ENCODE measurements at regions not wholly inside any gene's neighbourhood (a gene's known extent, or its start where the extent isn't known, plus 50 kb on each side); places are given as distances from the start of the nearest gene placed in this dataset.

DNA sequence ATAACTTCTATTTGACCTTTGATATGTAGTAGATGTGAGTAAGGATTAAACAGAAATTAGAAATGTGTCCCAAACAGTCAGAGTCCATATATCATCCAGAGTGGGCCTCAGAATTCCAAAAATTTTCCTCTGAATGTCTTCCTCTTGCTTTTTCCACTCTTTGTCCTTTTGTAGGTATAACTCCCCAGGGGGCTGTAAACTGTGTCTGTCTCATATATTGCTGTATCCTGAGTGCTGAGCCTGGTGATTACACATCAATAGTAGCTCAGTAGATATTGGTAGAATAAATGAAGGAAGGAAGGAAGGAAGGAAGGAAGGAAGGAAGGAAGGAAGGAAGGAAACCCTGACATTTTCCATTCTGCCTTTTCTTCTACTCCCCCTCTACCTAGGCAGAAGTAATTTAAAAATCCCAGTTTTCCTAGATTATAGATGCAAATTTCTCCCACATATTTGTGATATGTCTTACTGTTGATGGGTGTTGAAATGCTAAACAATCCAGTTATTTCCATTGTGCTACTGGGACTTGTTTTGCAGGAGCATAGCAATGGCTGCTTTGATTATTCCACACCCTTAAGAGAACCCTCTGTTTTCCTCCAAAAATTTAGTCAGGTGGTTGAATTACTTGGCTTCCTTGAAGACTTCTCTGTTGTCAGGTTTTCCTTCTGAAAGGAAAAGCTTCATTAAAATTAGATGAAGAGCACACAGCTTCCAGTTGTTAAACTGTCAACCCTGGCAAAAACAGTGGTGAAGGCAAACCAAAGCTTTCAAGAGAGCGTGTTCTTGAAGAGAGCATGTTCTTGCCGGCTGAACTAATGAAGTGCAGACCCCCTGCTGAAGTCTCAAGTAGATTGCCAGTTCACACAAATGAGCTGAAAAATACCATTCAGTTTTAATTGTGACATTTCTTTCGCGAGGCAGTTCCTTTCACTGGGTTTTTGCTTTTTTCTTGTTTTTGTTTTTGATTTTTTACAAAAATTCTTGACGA, 147.8 kb downstream of the KCNE4 start:
- no peaks in the 10 kb centered on the region for H3K4me1 ChIP-seq (ENCODE audit: insufficient read depth, poor library complexity, severe bottlenecking)
- no peak for ATAC-seq (ENCODE audit: low read depth)
- no peak for DNase-seq (ENCODE audit: low spot score)
- H3K4me3 ChIP-seq (ENCODE audit: severe bottlenecking), result no peak overlapping the region
- TF ChIP-seq, protein P1, sequence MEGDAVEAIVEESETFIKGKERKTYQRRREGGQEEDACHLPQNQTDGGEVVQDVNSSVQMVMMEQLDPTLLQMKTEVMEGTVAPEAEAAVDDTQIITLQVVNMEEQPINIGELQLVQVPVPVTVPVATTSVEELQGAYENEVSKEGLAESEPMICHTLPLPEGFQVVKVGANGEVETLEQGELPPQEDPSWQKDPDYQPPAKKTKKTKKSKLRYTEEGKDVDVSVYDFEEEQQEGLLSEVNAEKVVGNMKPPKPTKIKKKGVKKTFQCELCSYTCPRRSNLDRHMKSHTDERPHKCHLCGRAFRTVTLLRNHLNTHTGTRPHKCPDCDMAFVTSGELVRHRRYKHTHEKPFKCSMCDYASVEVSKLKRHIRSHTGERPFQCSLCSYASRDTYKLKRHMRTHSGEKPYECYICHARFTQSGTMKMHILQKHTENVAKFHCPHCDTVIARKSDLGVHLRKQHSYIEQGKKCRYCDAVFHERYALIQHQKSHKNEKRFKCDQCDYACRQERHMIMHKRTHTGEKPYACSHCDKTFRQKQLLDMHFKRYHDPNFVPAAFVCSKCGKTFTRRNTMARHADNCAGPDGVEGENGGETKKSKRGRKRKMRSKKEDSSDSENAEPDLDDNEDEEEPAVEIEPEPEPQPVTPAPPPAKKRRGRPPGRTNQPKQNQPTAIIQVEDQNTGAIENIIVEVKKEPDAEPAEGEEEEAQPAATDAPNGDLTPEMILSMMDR (IDR thresholded peaks at IDR 0.05; ENCODE audit: poor library complexity, severe bottlenecking), result no peak
- H3K27ac ChIP-seq (ENCODE audit: poor library complexity, severe bottlenecking), result no peak overlapping the region
- H3K9me3 ChIP-seq (ENCODE audit: severe bottlenecking), result no peaks in the 10 kb centered on the region
- no peaks in the 10 kb centered on the region for H3K27me3 ChIP-seq (ENCODE audit: insufficient read depth, poor library complexity, severe bottlenecking)
- H3K36me3 ChIP-seq (ENCODE audit: low read depth), result no peaks in the 10 kb centered on the region

DNA sequence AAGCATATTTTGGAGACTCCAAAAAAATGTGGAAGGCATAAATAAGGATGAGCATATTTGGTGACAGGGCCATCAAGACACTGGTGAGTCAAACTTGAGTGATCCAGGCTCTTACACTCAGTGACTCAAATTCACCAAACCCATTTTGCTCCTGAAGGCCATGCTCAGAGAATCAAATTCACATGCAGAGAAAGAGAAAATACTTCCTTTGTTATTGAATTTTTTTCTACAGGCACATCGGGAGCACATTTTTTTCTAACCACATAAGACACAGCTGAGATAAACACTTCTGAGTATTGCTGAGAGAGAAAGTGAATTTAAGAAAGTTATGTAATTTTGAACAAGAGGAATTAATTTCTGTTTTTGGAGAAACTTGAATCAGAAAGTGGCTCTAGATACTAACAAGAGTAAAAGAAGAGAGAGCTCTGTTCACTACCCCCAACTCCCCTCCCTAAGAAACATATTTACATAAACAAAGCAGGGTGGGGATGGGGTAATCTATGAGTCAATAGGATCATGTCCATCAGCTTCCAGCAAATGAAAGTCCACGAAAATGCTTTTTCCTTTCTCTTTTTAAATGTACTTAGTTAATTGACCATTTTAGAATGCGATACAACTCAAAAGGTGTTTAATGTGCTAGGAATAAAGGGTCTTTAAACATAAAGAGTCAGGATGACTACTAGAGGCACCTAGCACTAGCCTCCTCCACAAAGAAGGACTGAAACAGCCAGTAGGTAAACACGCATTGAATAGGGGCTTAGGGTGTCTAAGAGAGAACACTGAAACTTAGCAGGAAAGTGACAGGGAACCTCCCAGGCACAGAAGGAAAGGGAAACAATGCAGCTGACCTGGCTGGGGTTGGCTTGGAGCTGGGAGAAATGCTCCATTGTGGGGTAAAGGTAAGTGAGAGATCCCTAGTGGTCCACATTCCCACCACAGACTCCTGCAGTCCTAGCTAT, 152.3 kb downstream of the KCNE4 start:
- Histone ChIP-seq H3K9me3 (ENCODE audit: severe bottlenecking) (no peaks in the 10 kb centered on the region), H3K27ac (ENCODE audit: poor library complexity, severe bottlenecking) (no peak overlapping the region), H3K36me3 (ENCODE audit: low read depth) (no peaks in the 10 kb centered on the region), H3K4me1 (ENCODE audit: insufficient read depth, poor library complexity, severe bottlenecking) (no peaks in the 10 kb centered on the region), H3K4me3 (ENCODE audit: severe bottlenecking) (no peak overlapping the region), H3K27me3 (ENCODE audit: insufficient read depth, poor library complexity, severe bottlenecking) (no peaks in the 10 kb centered on the region)
- TF ChIP-seq, protein P1 (IDR thresholded peaks at IDR 0.05; ENCODE audit: poor library complexity, severe bottlenecking), result no peak
- no peak for DNase-seq (ENCODE audit: low spot score)
- no peak for ATAC-seq (ENCODE audit: low read depth)

DNA sequence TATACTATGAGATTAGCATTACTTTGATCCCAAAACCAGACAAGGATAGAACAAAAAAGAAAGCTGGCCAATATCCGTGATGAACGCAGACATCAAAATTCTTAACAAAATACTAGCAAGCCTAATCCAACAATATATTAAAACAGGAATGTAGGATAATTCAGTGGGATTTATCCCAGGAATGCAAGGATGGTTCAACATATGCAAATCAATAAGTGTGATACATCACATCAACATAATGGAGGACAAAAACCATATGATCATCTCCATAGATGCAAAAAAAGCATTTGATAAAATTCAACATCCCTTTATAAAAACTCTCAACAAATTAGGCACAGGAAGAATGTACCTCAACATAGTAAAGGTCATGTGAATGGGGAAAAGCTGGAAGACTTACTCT, 158.5 kb downstream of the KCNE4 start:
- H3K27me3 ChIP-seq (ENCODE audit: insufficient read depth, poor library complexity, severe bottlenecking), result no peaks in the 10 kb centered on the region
- TF ChIP-seq, protein P1 (IDR thresholded peaks at IDR 0.05; ENCODE audit: poor library complexity, severe bottlenecking), result no peak
- ATAC-seq (ENCODE audit: low read depth) (no peak), DNase-seq (ENCODE audit: low spot score) (no peak)
- no peaks in the 10 kb centered on the region for H3K4me1 ChIP-seq (ENCODE audit: insufficient read depth, poor library complexity, severe bottlenecking)
- H3K27ac ChIP-seq (ENCODE audit: poor library complexity, severe bottlenecking), result no peak overlapping the region
- H3K36me3 ChIP-seq (ENCODE audit: low read depth), result no peaks in the 10 kb centered on the region
- H3K4me3 ChIP-seq (ENCODE audit: severe bottlenecking), result no peak overlapping the region
- no peaks in the 10 kb centered on the region for H3K9me3 ChIP-seq (ENCODE audit: severe bottlenecking)

DNA sequence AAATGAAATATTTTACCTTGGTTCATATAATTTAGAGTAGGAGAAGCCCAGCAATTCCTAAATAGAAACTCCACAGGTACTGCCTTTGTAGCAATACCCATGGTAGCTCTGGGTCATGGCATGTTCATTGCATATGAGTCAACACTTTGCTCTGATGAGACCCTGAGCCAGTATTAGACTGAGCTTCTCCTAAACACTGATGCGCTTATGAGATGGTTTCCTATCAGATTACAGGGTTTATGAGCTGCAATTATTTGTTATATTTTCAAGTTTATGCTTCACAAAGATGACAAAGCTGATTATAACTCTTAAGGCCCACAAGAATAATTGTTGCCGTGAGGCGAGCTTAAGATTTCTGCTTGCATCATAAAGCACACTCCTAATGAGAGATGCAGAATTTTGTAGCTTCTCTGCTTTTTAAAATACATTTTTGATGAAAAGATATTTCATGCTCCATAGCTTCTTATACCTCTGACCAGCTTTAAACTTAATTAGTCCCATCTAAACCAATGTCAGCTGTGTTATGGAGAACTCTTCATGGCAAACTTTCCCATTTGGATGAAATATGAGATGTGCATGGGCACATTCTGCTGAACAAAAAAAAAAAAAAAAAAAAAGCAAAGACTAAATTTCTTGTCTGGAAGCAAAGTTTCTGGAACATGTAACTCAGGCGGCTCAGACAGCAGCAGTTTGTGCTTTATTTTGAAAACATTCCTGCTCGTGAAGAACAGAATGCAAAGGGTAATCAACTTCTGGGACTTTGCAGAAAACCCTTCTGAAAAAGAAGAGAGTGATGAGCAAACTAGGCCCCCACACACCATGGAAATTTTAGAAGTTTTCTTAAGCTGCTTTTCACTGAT, 162.6 kb downstream of the KCNE4 start:
- Histone ChIP-seq H3K4me3 (ENCODE audit: severe bottlenecking) (no peak overlapping the region), H3K27me3 (ENCODE audit: insufficient read depth, poor library complexity, severe bottlenecking) (no peaks in the 10 kb centered on the region), H3K27ac (ENCODE audit: poor library complexity, severe bottlenecking) (no peak overlapping the region), H3K4me1 (ENCODE audit: insufficient read depth, poor library complexity, severe bottlenecking) (peaks cover 8% of the 10 kb centered on the region), H3K9me3 (ENCODE audit: severe bottlenecking) (no peaks in the 10 kb centered on the region), H3K36me3 (ENCODE audit: low read depth) (no peaks in the 10 kb centered on the region)
- ATAC-seq (ENCODE audit: low read depth), result no peak
- no peak for DNase-seq (ENCODE audit: low spot score)
- TF ChIP-seq, protein P1 (IDR thresholded peaks at IDR 0.05; ENCODE audit: poor library complexity, severe bottlenecking), result no peak

All from RWPE2 (cell line).